HG02885 (cell line): ENCODE measurements at regions not wholly inside any gene's neighbourhood (a gene's known extent, or its start where the extent isn't known, plus 50 kb on each side); places are given as distances from the start of the nearest gene placed in this dataset.
"Not testable (repeated sequence)": the region's sequence is repeated elsewhere in the genome, so short reads cannot be mapped to it uniquely, and the experiment has no call there.

Experiments
- ATAC-seq: cut with Tn5 transposase; IDR thresholded peaks from one replicate; pipeline ENCODE4 v1.9.1; 2021; ENCODE audit warnings: mild to moderate bottlenecking; ENCODE audit not compliant: unreplicated experiment, poor library complexity

DNA sequence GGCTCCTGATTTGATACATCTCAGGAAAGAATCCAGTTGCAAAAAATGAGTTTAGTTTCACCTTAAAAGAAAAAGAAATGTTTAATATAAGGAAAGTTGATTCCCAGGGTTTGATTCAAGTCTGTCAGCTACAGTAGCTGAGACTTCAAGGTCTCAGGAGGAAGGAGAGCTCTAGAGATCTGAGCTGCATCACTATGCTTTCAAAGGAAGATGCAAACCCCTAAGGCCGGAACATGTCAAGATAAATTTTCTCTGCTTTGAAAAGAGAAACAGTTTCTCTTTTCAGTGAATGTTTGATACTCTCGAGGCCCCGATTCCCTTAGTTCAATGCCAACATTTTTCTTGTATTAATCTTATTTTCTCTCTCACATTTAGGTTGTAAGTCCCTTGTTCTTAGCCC lies 128.6 kb downstream of the RGPD3 start:
- ATAC-seq = no peak

DNA sequence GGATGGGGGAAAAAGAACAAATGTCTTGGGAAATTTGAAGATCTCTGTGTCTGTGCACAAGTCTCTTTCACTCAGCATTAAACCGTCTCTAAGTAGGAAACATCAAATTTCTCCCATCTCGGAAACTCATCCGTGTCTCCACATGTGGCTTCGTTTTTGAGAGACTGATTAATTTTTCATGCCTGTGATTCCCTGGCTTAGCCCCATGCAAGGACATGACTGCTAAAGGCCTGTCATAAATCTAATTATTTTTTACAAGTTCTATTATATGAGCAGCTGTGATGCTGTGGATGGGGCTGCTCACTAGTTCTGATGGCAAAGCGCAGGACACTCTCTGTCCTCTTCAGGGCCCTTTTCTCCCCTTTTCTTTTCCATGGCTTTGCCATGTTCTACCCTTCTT lies 129.1 kb downstream of the RGPD3 start:
- ATAC-seq = no peak

- no peak for ATAC-seq
Measured at GRCh38 chr2:106338043-106338442, 130.2 kb downstream of the RGPD3 start.

GRCh38 chr2:106336737-106337136 lies 131.5 kb downstream of the RGPD3 start:
- ATAC-seq = no peak

DNA sequence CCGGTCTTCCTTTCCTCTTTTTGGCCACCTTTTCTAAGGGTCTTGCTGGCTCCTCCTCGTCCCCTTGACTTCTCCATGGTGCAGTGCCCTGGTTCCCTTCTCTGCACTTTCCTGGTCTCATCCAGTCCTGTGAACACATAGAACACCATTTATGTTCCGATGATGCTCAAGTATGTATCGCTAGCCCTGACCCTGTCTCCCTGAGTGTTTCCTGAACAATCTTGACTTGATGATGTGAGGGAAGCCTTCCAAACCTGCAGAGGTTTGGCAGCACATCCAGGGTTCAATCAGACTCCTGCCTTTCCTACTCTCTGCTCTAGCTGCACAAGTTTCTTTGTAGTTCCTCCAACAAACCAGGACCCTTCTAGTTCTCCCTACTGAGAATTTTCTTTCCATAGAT lies 132.1 kb downstream of the RGPD3 start:
- no peak for ATAC-seq

DNA sequence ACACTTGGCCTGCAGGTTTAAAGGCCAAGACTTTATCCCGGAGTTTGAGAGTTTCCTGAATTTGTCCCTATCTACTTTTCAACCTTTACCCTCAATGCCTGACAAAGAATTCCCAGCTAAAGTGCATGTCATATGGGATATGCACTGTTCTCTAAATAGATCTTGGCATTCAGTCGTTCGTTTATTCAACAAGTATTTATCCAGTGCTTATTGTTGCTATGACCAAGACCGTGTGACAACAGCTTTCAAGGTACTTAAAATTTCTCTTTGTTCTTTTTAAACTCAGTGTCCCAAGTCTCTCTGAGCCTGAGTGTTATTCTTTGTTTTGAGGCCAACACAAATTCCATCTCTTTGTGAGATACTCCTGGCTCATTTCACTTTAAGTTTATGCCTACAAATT lies 133.4 kb downstream of the RGPD3 start:
- no peak for ATAC-seq

DNA sequence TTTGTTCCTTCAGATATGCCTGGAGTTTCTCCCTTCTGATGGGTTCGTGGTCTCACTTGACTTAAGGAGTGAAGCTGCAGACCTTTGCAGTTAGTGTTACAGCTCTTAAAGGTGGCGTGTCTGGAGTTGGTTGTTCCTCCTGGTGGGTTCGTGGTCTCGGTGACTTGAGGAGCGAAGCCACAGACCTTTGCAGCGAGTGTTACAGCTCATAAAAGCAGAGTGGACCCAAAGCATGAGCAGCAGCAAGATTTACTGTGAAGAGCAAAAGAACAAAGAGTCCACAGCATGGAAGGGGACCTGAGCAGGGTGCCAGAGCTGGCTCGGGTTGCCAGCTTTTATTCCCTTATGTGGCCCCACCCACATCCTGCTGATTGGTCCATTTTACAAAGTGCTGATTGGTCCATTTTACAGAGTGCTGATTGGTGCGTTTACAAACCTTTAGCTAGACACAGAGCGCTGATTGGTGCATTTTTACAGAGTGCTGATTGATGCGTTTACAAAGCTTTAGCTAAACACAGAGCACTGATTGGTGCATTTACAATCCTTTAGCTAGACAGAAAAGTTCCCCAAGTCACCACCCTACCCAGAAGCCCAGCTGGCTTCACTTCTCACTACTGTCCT lies 134.8 kb downstream of the RGPD3 start:
- ATAC-seq = not testable (repeated sequence)

GRCh38 chr2:106332054-106332453 lies 136.2 kb downstream of the RGPD3 start:
- no peak for ATAC-seq

- ATAC-seq = not testable (repeated sequence)
Measured at GRCh38 chr2:106330384-106331261, 136.5 kb upstream of the UXS1 start.

DNA sequence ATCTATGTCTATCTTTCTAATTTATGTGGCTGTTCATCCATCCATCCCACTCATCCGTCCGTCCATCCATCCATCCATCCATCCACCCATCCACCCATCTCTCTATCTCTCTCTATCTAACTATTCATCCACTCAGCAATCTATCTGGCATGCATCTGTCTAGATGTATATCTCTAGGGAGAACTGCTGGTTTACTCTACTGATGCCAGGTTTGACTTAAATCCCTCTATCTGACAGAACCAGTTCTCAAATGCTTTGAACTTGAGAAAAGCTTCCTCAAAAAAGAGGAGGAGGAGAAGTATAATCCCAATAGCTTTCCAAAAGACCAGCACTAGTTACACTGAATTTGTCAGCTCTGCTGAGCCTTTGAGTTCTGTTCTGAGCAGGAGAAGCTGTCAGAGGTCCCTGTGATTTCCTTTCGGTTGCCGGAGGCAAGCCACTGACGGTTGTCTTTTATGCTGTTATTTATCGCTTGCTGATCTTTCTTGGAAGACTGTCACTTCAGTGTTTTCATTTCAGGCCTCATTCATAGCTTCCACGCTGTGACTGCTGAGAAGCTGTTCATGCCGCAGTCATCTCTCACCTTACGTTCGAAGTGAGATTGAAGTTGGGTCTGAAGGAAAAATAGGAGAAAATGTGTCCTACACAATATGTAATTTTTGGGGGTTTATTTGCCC lies 129.4 kb upstream of the UXS1 start:
- ATAC-seq = no peak

GRCh38 chr2:106322281-106322680 lies 128.2 kb upstream of the UXS1 start:
- ATAC-seq = no peak

- not testable (repeated sequence) for ATAC-seq
Measured at GRCh38 chr2:106320439-106320838, 126.3 kb upstream of the UXS1 start.

GRCh38 chr2:106316915-106317314 lies 122.8 kb upstream of the UXS1 start:
- no peak for ATAC-seq

DNA sequence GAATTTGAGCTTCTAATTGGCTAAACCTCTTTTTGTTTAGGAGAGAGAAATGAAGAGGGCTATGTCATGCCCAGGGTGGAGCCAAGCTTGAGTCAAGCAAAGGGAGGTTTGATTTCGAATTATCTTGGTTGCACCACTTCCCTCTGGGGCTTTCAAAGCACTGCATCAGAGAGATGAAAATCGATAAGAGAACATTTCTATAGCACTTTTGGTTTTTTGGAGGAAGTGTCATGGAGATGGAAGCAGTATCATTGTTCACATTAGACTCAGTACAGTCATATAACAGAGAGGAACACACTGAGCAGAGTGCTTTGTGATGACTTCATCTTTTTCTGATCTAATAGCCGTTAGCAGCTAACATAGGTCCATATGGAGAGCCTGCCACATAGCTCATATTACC lies 120.3 kb upstream of the UXS1 start:
- ATAC-seq = no peak

- no peak for ATAC-seq
Measured at GRCh38 chr2:106311041-106311370, 116.9 kb upstream of the UXS1 start.

- peak; percentile 50 for ATAC-seq
Measured at GRCh38 chr2:106307860-106308259, 113.8 kb upstream of the UXS1 start.

GRCh38 chr2:106306387-106306786 lies 112.3 kb upstream of the UXS1 start:
- no peak for ATAC-seq

DNA sequence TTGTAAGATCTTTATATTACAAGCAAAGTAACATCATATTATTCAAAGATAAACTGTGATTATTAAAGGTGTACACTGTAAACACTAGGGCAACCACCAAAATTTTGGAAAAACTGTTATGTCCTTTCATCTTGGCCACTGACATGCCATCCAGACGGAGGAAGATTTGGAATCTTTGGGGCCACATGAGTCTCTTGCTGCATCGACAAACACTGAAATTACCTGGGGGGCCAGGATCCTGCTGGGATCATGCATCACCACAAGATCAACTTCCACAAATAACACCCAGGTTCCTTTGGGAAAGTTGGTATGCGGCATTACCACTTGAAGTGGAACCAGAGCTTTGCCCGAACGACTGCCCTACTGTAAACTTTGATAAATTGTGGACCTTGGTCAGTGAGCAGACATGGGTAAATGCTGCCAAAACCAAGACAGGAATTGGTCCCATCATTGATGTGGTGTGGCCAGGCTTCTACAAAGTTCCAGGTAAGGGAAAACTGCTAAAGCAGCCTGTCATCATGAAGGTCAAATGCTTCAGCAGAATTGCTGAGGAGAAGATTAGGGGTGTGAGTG lies 110.6 kb upstream of the UXS1 start:
- no peak for ATAC-seq

- no peak for ATAC-seq
Measured at GRCh38 chr2:106299696-106300095, 105.6 kb upstream of the UXS1 start.

GRCh38 chr2:106296182-106296815 lies 102.2 kb upstream of the UXS1 start:
- ATAC-seq = no peak

DNA sequence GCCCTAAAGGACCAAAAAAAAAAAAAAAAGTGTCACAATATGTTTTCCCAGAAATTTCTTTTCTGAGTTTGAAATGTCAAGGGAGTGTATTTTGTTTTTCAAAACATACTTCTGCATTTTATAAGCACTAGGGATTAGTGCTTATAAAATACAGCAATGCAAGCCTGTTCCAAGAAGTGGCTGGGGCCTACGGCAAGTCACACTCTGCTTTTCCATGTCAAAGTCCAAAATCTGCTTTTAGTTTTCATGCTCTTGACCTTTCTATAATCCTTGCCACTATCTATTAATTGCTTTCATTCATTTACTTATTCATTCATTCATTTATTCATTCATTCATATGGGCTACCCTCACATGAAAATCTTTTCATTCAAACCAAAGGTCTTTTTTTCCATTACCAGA lies 100.1 kb upstream of the UXS1 start:
- ATAC-seq = no peak
